HG03039 (cell line): ENCODE measurements at regions not wholly inside any gene's neighbourhood (a gene's known extent, or its start where the extent isn't known, plus 50 kb on each side); places are given as distances from the start of the nearest gene placed in this dataset.
"Not testable (repeated sequence)": the region's sequence is repeated elsewhere in the genome, so short reads cannot be mapped to it uniquely, and the experiment has no call there.

Experiments used
- ATAC-seq: cut with Tn5 transposase; IDR thresholded peaks from one replicate; pipeline ENCODE4 v1.9.1; 2021; ENCODE audit warnings: mild to moderate bottlenecking, moderate library complexity; ENCODE audit not compliant: unreplicated experiment

- ATAC-seq = no peak
Observed at GRCh38 chr1:238672806-238673205, 713.6 kb upstream of the CHRM3 start.

GRCh38 chr1:238672262-238672661 lies 714.1 kb upstream of the CHRM3 start:
- ATAC-seq = no peak

- ATAC-seq = no peak
Observed at GRCh38 chr1:238664139-238664538, 722.2 kb upstream of the CHRM3 start.

DNA sequence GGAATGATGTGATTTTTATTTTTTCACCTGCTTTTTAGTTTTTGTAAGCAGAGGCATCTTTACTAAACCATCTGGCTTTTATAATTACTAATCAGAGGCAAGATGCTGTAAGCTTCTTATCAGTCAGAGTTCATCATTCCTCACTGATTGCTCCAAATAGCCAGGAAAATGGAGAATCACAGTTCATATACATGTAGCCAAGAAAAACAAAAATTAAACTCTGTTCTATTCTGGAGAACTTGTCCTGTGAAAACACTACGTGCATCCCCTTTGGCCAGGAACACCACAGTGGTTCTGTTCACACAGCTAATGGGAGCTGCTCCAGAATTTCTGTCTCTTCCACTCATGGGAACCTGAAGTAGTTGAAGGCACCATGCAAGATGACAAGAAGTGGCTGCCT lies 725.5 kb upstream of the CHRM3 start:
- no peak for ATAC-seq

DNA sequence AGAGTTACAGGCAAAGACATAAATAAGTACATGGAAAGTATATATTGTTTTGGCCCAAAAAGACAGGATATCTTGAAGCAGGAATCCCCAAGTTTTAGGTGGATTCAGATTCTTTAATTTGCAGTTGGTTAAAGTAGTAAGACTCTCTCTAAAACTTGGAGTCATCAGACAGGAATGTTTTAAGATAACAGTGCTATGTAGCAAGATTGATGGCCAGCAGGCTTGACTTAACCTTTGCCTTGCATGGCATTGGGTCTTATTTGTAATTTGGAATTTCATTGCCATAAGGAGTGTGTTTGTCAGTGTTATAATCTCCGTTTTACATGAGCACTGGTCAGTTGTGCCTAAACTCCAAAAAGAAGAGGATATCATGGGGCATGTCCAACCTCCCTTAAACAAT lies 727.6 kb upstream of the CHRM3 start:
- no peak for ATAC-seq

DNA sequence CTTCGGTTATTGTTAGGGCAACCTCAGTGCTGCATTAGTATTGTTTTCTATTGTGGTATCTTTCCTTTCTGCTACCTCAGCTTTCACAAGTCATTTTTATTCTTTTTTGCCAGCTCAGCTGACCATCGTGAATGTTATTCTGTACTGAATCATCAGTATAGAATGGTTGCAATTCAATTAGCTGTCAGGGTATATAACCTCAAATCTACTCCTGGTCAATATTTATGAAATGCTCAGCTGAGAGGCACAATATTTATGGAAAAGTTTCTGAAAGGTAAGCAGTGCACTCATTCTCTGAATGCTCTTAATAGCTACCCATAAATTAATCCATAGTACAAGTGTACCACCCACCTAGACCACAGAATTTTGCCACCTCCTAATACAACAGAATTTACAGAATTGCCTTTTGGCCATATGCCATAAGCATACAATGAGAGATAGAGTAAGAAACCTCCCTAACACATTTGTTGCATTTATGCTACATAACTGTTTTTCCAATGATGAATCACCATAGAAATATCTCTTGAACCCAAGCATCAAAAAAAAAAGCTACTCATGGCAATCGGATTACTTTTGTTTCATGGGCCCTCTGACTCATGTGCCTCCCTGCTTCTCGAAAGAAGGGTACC lies 732.6 kb upstream of the CHRM3 start:
- no peak for ATAC-seq

DNA sequence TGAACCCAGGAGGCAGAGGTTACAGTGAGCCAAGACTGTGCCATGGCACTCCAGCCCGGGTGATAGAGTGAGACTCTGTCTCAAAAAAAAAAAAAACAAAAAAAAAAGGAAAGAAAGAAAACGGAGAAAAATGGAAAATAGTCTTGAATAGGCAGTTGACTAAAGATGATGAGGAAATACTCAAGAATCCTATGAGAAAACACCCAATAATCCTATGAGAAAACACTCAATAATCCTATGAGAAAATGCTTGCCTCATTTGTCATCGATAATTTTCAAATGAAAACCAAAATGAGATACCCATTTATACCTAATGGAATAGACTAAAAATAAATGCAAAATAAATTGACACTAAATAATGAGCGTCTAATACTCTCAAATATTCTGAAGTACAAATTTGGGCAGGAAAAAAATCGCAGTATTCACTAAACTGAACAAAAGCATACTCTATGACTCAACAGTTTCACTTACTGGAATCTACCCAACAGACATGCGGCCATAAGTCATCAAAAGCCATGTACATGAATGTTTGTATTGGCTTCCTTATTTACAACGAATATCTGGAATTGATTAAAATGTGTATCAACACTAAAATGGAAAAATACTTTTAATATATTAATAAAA lies 733.9 kb upstream of the CHRM3 start:
- ATAC-seq = no peak

- no peak for ATAC-seq
Observed at GRCh38 chr1:238649200-238649599, 737.2 kb upstream of the CHRM3 start.

- no peak for ATAC-seq
Observed at GRCh38 chr1:238648751-238649150, 737.6 kb upstream of the CHRM3 start.

DNA sequence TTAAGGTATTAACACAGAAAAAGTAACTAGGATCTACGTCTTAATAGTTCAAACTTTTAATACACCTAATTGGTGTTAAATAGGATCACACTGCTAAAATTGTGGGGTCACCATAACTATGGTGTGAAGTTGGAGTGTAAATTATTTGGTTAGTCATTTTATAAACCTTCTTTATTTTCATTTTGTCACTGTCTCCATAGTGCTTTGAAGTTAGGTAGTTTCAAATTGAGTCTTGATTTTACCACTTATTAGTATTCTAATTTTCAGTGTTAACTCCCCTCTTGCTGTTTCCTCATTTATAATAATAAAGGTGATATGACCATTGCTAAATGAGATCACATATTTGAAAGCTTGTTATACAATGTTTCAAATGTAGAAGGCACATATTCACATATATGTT lies 738.1 kb upstream of the CHRM3 start:
- ATAC-seq = no peak

DNA sequence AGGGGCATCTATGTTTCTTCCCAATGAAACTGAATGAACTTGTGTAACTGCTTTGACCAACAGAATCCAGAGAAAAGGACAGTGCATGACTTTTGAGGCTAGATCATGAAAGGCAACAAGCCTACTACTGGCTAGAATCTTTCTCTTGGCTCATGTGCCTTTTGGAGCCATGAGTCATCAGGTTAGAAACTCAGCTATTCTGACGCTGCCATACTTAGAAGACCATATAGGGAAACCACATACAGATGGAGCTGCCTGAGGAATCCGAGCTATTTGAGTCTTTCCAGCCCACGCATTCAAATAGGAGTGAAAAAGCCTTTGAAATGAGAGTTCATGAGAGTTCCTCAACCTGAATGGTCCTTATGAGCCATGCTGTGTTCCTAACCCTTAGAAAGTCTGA lies 738.5 kb upstream of the CHRM3 start:
- ATAC-seq = no peak

- ATAC-seq = no peak
Observed at GRCh38 chr1:238642231-238642630, 744.1 kb upstream of the CHRM3 start.

DNA sequence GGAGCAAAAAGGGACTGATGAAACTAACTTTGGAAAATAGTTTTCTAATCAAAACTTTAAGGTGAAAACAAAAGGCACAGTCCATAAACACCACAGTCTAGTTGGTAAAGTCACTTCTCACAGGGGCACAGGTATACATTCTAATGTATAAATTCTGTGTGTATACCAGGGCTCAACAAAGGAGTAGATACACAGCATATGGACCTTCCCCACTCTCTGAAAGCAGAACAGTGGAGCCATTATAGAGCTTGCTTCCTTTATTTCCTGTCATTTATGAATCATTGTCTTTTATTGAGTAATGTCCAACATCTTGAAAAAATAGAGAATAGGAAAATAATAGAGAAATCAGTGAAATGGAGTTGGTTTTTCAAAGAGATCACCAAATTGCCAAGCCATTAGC lies 746.5 kb upstream of the CHRM3 start:
- no peak for ATAC-seq

DNA sequence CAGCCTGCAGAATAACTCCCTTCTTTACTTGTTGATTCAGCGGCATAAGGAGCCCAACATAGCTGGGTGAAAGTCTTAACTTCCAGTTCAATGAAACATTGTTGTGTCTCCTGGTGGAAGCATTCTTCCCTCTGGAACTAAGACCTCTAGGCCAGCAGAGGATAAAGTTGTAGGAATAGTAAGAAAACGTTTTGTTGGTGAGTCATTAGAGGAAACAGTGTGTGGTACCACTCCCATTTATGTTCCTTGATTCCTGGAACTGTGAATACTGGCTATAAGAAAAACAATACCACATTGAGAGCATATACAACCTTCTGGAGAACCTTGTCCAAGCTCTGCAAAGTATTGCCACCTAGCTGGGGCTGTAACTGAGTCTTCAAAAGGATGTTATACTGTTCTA lies 737.4 kb upstream of the ZP4 start:
- ATAC-seq = no peak

GRCh38 chr1:238624776-238625175 lies 734.1 kb upstream of the ZP4 start:
- no peak for ATAC-seq

DNA sequence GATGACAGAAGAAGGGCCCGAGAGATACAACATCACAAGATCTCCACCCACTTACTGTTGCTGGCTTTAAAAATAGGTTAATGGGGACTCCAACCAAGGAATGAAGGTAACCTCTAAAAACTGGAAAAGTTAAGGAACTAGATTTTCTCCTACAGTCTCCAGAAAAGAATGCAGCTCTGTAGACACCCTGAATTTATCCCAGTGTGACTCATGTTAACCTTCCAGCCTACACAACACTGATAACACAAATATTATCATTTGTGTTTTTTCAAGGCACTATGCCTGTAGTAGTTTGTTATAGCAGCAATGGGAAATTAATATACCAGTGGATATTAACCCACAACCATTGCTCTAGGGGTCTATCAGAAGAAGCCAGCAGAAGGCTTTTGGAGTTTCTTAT lies 730.7 kb upstream of the ZP4 start:
- ATAC-seq = no peak

DNA sequence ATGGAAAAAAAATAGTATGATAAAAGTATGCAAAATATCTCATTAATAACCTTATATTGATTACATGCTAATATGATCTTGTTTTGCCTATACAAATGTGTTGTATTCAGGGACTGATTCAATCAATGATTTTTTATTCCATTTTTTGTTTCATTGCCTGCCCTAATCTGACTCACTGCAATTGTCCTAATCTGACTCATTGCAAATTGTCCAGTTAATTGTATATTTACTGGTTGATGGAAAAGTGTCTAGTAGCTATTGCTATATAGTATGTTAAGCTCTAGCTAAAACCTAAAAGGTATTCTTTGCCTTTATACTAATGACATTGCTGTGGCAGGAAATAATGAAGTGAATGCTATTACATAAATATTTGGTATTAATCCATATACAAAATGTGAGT lies 728.9 kb upstream of the ZP4 start:
- no peak for ATAC-seq

DNA sequence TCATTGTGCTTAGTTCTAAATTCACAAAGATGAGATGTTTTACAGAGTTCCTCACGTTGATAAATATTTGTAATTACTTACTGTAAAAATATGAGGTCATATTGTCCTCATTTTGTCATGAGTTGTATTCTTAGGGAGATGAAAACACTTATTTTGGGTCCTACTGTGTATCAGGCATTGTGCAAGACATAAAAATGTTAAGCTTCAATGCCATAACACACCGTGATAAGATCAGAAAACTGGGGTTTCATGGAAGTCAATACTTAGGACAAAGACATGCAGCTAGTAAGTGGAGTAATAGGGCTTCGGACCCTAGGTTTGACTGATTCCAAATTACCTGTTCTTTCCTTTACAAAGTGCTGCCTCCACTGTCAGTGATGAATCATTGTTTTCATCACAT lies 720.7 kb upstream of the ZP4 start:
- ATAC-seq = no peak

DNA sequence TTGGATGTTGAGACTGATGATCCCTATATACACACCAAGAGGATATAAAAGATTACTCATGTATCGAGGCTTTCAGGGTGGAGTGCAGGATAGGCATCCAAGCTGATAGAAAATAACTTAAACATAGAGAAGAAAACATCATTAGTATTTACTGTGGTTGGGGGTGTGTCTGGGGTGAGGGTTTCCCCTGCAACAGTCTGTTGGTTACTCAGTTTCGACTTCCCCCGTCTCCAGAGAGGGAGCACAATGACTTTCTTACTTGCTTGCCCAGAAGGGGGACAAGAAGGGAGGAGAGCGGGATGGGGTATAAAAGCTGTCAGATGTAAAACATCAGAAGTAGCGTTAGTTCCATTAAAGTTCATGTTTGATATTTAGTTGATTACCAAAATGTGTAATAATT lies 717.4 kb upstream of the ZP4 start:
- ATAC-seq = no peak

DNA sequence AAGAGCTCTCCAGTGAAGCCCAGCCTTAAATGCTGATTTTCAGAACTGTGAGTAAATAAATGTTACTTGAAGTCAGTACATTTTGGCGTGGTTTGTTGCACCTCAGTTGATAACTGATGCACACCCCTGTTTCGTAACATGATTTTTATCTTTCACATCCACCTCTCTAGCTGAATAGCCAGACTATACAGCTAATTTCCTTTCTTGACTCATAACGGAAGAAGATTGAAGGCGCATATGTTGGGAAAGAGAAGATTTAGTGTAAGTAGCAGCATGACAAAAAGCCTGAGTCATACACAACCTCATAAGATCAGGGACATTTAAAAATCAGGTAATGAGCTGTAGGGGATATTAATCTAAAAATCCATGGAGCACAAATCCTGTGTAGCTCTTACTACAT lies 716.2 kb upstream of the ZP4 start:
- no peak for ATAC-seq

- no peak for ATAC-seq
Observed at GRCh38 chr1:238606457-238606856, 715.7 kb upstream of the ZP4 start.

DNA sequence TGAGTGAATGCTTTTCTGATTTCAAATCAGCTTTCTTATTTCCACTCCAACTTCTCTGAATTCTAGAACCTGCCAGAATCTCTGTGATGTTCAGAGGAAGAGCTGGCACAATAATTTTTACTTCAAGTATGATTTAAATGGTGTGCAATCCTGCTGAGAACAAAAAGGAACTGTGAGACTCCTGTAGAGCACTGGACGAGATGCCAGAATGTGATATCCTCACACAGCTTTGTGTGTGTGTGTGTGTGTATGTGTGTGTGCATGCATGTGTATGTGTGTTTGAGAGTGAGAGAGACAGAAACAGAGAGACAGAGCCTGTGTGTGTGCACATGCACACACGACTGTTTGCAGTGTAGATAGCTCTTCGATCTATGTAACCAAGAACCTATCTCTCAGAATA lies 713.6 kb upstream of the ZP4 start:
- no peak for ATAC-seq

GRCh38 chr1:238601604-238602003 lies 710.9 kb upstream of the ZP4 start:
- ATAC-seq = not testable (repeated sequence)
